ENCODE measurements at regions not wholly inside any gene's neighbourhood (a gene's known extent, or its start where the extent isn't known, plus 50 kb on each side); places are given as distances from the start of the nearest gene placed in this dataset.

DNA sequence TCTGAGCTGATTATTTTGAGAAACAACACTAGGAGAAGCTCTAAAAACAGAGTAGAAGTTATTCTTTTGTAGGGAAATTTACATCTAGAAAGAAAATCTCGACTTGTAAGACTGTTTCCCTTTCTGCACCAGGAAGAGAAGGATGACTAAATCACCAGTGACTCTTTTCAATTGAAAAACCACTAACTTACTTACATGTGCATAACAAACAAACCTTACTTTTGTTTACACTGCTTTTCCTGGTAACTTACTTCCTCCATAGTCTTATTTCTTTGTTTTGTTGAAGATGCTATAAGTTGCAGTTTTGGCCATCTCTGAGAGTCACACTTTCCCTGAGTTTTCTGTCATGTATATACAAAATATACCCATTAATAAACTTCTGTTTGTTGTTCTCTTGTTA, 293.6 kb upstream of the FAT4 start:
- no peak for DNase-seq (ENCODE audit: extremely low read depth, insufficient read length)
- Histone ChIP-seq H3K4me3 (replicated peaks; ENCODE audit: low read depth, low read length) (no peak overlapping the region), H3K36me3 (ENCODE audit: control insufficient read depth, insufficient read depth, low read length) (no peaks in the 10 kb centered on the region), H3K27me3 (replicated peaks; ENCODE audit: control insufficient read depth, insufficient read depth, low read length) (no peaks in the 10 kb centered on the region)
- TF ChIP-seq, protein P1, sequence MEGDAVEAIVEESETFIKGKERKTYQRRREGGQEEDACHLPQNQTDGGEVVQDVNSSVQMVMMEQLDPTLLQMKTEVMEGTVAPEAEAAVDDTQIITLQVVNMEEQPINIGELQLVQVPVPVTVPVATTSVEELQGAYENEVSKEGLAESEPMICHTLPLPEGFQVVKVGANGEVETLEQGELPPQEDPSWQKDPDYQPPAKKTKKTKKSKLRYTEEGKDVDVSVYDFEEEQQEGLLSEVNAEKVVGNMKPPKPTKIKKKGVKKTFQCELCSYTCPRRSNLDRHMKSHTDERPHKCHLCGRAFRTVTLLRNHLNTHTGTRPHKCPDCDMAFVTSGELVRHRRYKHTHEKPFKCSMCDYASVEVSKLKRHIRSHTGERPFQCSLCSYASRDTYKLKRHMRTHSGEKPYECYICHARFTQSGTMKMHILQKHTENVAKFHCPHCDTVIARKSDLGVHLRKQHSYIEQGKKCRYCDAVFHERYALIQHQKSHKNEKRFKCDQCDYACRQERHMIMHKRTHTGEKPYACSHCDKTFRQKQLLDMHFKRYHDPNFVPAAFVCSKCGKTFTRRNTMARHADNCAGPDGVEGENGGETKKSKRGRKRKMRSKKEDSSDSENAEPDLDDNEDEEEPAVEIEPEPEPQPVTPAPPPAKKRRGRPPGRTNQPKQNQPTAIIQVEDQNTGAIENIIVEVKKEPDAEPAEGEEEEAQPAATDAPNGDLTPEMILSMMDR (IDR thresholded peaks at IDR 0.05; ENCODE audit: insufficient read depth, low read length, poor library complexity, severe bottlenecking): no peak

DNA sequence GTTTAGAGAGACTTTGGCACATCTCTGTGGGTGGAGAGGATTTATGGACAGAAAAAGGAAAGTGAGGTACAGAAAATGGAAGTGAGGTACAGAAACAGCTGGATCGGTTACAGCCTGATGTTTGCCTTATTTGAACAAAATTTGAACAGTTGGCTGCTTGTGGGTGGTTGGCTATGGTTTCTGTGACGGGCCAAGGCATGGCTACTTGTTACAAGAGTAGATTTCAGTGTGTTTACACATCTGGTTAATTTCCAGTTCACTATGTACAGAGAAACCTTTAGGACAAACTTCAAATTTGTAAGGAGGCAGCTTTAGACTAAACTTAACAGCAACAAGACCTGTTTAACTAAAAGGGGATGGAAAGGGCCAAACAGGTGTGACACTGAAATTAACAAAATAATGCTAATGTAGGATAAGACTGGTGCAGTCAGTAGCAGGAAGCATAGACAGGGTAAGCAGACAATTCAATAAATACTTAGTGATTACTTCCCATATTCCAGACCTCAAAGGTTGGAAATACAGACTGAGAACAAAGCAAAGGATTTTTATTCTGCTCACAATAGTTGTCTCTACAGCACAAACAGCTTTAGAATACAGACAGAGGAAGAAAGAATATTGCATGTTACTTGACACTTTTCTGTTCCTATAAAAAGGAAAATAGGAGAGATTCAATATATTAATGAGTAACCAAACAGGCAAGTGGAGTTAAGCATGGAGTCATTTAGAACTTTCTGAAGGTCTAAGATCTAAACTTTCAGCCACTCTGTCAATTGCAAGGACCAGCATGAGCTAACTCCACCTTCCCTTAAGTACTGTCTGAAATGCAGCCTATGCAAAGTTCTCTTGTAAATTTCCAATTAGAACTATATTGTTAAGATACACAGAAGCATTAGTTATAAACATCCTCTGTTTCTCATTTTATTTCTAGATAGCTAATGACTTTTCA, 294.4 kb upstream of the FAT4 start:
- H3K4me3 ChIP-seq (replicated peaks; ENCODE audit: low read depth, low read length): no peak overlapping the region
- H3K36me3 ChIP-seq (ENCODE audit: control insufficient read depth, insufficient read depth, low read length): no peaks in the 10 kb centered on the region
- H3K27me3 ChIP-seq (replicated peaks; ENCODE audit: control insufficient read depth, insufficient read depth, low read length): no peaks in the 10 kb centered on the region
- TF ChIP-seq, protein P1 (IDR thresholded peaks at IDR 0.05; ENCODE audit: insufficient read depth, low read length, poor library complexity, severe bottlenecking): no peak
- no peak for DNase-seq (ENCODE audit: extremely low read depth, insufficient read length)

DNA sequence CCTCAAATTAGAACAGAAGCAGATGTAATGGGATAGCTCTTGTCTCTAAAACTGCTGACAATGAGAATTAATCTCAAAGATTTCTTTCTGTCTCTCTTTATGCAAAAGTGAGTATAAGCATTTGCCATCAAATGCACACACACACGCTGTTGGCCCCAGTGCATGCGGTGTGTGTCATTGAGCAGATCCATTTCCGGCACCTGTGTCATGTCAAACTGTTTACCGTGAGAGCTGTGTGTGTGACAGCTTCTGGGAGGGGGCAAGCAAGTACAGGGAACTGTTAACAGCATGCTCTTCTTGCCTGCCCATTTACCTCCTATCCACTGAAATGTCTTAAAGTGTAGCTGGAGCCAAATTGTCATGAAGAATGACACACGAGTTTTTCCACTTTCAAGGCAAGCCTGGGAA, 297.9 kb upstream of the FAT4 start:
- TF ChIP-seq, protein P1 (IDR thresholded peaks at IDR 0.05; ENCODE audit: insufficient read depth, low read length, poor library complexity, severe bottlenecking): no peak
- H3K27me3 ChIP-seq (replicated peaks; ENCODE audit: control insufficient read depth, insufficient read depth, low read length): no peaks in the 10 kb centered on the region
- H3K36me3 ChIP-seq (ENCODE audit: control insufficient read depth, insufficient read depth, low read length): no peaks in the 10 kb centered on the region
- no peak for DNase-seq (ENCODE audit: extremely low read depth, insufficient read length)
- no peak overlapping the region for H3K4me3 ChIP-seq (replicated peaks; ENCODE audit: low read depth, low read length)

DNA sequence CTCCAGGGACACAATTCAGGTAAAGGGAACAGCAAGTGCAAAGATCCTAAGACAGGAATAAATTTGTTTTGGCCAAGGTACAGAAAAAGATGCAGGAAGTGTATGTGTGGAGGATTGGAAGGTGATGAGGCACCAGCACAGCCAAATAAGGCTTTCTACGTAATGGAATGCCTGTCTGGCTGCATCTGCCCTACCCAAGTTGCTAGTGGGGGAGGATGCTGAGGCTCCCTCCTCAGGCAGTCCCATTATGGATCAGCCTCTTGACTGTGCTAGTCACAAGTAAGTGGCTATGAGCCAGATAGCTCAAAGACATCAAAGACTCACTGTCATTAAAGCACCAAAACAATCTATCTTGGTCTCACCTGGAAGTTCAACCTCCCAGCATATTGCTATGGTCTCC, 300.9 kb upstream of the FAT4 start:
- H3K27me3 ChIP-seq (replicated peaks; ENCODE audit: control insufficient read depth, insufficient read depth, low read length): no peaks in the 10 kb centered on the region
- TF ChIP-seq, protein P1 (IDR thresholded peaks at IDR 0.05; ENCODE audit: insufficient read depth, low read length, poor library complexity, severe bottlenecking): no peak
- H3K4me3 ChIP-seq (replicated peaks; ENCODE audit: low read depth, low read length): no peak overlapping the region
- no peaks in the 10 kb centered on the region for H3K36me3 ChIP-seq (ENCODE audit: control insufficient read depth, insufficient read depth, low read length)
- DNase-seq (ENCODE audit: extremely low read depth, insufficient read length): no peak

DNA sequence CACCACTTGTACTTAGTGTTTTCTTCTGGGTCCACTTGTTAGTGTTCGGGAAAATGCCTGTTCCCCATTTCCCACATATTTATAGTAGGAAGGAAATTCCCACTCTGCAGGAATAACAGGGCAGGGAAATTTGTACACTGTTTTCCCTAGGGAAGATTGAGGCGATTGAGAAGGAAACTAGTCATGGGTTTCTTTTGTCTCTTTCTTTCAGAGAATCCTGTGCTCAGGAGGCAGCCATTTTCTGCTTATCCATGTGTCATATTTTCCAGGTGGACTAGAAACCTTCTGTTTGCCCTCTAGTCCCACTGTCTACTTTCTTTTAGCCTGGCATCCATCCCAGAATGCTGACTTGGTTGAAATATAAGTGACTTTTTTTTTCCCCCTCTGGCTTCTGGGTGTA, 299.1 kb upstream of the ANKRD50 start:
- no peaks in the 10 kb centered on the region for H3K27me3 ChIP-seq (replicated peaks; ENCODE audit: control insufficient read depth, insufficient read depth, low read length)
- no peak for DNase-seq (ENCODE audit: extremely low read depth, insufficient read length)
- TF ChIP-seq, protein P1 (IDR thresholded peaks at IDR 0.05; ENCODE audit: insufficient read depth, low read length, poor library complexity, severe bottlenecking): no peak
- no peak overlapping the region for H3K4me3 ChIP-seq (replicated peaks; ENCODE audit: low read depth, low read length)
- H3K36me3 ChIP-seq (ENCODE audit: control insufficient read depth, insufficient read depth, low read length): no peaks in the 10 kb centered on the region
